ENCODE measurements at regions not wholly inside any gene's neighbourhood (a gene's known extent, or its start where the extent isn't known, plus 50 kb on each side); places are given as distances from the start of the nearest gene placed in this dataset.

DNA sequence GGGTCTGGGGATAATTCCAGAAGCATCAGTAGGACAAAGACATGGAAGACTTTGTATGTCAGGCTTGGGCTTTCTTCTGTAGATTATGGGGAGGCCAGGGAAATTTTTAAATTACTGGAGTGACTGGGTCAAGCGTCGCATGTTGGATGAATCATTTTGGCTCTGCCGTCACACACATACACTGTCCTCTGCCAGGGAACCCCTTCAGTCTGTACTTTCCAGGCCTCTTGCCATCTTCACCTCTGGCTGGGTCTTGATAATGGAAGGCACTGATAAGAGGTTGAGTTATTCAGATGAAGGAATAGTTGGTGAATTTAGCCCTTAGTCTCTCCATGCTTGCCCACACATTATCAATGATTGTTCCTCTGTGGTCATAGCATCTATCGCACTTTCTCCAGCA is 895.1 kb upstream of the CELF4 start:
- Histone ChIP-seq H4K20me1 (ENCODE audit: low read depth, low read length) (no peaks in the 10 kb centered on the region), H3F3A (ENCODE audit: insufficient read depth) (no peaks in the 10 kb centered on the region), H3K9me3 (ENCODE audit: insufficient read depth, low read length) (peaks cover 4% of the 10 kb centered on the region; the same call in 1 of the 2 replicates), H3K79me2 (ENCODE audit: insufficient read depth, low read length) (no peaks in the 10 kb centered on the region), H3K36me3 (ENCODE audit: low read length) (no peaks in the 10 kb centered on the region), H3K4me3 (ENCODE audit: insufficient read depth, low read length, poor library complexity, severe bottlenecking) (no peak overlapping the region), H3K27me3 (ENCODE audit: low read length) (no peaks in the 10 kb centered on the region), H2AFZ (ENCODE audit: low read depth, low read length, severe bottlenecking) (no peak overlapping the region), H3K27ac (ENCODE audit: low read depth, low read length) (no peak overlapping the region), H3K9me2 (replicated peaks; ENCODE audit: insufficient read depth, low read length) (no peaks in the 10 kb centered on the region), H3K9ac (ENCODE audit: low read length) (no peak overlapping the region), H3K4me2 (ENCODE audit: low read depth, low read length, poor library complexity, severe bottlenecking) (no peak overlapping the region)
- no peak for TF ChIP-seq EZH2phosphoT487 (conservative IDR thresholded peaks at IDR 0.05; ENCODE audit: low read length)
- TF ChIP-seq, protein P1, sequence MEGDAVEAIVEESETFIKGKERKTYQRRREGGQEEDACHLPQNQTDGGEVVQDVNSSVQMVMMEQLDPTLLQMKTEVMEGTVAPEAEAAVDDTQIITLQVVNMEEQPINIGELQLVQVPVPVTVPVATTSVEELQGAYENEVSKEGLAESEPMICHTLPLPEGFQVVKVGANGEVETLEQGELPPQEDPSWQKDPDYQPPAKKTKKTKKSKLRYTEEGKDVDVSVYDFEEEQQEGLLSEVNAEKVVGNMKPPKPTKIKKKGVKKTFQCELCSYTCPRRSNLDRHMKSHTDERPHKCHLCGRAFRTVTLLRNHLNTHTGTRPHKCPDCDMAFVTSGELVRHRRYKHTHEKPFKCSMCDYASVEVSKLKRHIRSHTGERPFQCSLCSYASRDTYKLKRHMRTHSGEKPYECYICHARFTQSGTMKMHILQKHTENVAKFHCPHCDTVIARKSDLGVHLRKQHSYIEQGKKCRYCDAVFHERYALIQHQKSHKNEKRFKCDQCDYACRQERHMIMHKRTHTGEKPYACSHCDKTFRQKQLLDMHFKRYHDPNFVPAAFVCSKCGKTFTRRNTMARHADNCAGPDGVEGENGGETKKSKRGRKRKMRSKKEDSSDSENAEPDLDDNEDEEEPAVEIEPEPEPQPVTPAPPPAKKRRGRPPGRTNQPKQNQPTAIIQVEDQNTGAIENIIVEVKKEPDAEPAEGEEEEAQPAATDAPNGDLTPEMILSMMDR (IDR thresholded peaks at IDR 0.05; ENCODE audit: insufficient read depth, low read length, poor library complexity, severe bottlenecking): no peak

DNA sequence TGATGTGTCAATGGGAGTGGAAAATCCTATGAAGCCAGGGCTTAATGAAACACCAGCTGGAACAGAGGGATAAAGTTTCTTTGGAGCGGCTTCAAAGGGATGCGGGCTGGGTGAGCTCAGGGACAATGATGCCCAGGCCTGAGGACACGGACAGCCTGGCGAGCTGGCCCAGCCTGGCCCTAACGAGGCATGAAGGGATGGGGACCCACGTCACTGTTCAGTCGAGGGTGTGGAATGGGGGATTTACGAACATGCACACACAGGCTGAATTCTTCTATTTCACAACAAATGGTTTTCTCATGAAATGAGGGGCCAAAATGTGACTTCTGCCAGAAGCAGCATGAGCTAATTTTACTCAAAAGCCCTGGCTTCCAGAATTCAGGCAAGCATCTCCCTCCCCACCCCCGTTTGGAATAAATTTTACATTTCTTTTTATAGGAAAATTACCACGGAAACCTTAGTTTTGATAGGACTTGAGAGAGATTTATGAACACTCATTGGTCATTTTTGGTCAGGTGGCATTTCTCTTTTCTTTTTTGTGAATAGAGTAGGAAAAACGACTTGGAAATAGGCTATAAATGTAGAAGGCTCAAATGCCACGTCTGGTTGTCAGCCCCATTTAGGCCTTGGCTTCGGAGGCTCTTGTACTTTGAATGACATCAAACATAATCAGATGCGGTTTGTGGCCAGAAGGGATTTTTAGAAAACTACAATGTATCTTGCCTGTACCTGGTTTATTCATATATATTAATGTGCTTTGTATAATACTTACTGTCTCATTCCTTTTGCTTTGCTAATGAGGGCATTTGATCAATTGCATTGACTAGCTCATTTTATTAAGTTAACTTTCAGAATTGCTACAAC is 893.8 kb upstream of the CELF4 start:
- H3K4me2 ChIP-seq (ENCODE audit: low read depth, low read length, poor library complexity, severe bottlenecking): no peak overlapping the region
- no peaks in the 10 kb centered on the region for H3F3A ChIP-seq (ENCODE audit: insufficient read depth)
- H3K4me3 ChIP-seq (ENCODE audit: insufficient read depth, low read length, poor library complexity, severe bottlenecking): no peak overlapping the region
- H3K27me3 ChIP-seq (ENCODE audit: low read length): no peaks in the 10 kb centered on the region
- H3K9ac ChIP-seq (ENCODE audit: low read length): no peak overlapping the region
- H3K27ac ChIP-seq (ENCODE audit: low read depth, low read length): no peak overlapping the region
- no peak overlapping the region for H2AFZ ChIP-seq (ENCODE audit: low read depth, low read length, severe bottlenecking)
- no peaks in the 10 kb centered on the region for H3K36me3 ChIP-seq (ENCODE audit: low read length)
- no peaks in the 10 kb centered on the region for H4K20me1 ChIP-seq (ENCODE audit: low read depth, low read length)
- H3K79me2 ChIP-seq (ENCODE audit: insufficient read depth, low read length): no peaks in the 10 kb centered on the region
- TF ChIP-seq, protein P1 (IDR thresholded peaks at IDR 0.05; ENCODE audit: insufficient read depth, low read length, poor library complexity, severe bottlenecking): no peak
- TF ChIP-seq EZH2phosphoT487 (conservative IDR thresholded peaks at IDR 0.05; ENCODE audit: low read length): no peak
- H3K9me2 ChIP-seq (replicated peaks; ENCODE audit: insufficient read depth, low read length): no peaks in the 10 kb centered on the region
- H3K9me3 ChIP-seq (ENCODE audit: insufficient read depth, low read length): peaks cover 4% of the 10 kb centered on the region; the same call in 1 of the 2 replicates

DNA sequence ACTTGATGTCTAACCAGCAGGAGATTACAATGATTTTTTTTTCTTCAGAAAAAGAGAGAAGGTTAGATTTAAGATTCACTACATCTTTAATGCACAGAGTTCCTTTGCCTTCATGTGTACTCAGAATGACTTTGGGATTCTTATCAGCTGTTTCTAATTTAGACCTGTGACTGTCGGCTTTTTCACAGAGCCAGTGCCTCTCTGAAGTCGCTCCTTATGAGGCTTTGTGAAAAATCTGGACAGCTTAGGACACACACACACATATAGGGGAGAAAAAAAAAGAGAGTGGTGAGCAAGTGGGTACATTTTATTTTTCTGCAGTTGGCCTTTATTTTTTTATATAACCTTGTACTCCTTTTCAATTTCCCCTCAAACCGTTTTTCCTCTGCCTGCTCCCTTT is 893.1 kb upstream of the CELF4 start:
- Histone ChIP-seq H3K9me2 (replicated peaks; ENCODE audit: insufficient read depth, low read length) (no peaks in the 10 kb centered on the region), H3F3A (ENCODE audit: insufficient read depth) (no peaks in the 10 kb centered on the region), H2AFZ (ENCODE audit: low read depth, low read length, severe bottlenecking) (no peak overlapping the region), H3K36me3 (ENCODE audit: low read length) (no peaks in the 10 kb centered on the region), H3K27ac (ENCODE audit: low read depth, low read length) (no peak overlapping the region), H3K27me3 (ENCODE audit: low read length) (no peaks in the 10 kb centered on the region), H4K20me1 (ENCODE audit: low read depth, low read length) (no peaks in the 10 kb centered on the region), H3K79me2 (ENCODE audit: insufficient read depth, low read length) (no peaks in the 10 kb centered on the region), H3K9me3 (ENCODE audit: insufficient read depth, low read length) (no peaks in the 10 kb centered on the region), H3K4me3 (ENCODE audit: insufficient read depth, low read length, poor library complexity, severe bottlenecking) (no peak overlapping the region), H3K4me2 (ENCODE audit: low read depth, low read length, poor library complexity, severe bottlenecking) (no peak overlapping the region), H3K9ac (ENCODE audit: low read length) (no peak overlapping the region)
- no peak for TF ChIP-seq EZH2phosphoT487 (conservative IDR thresholded peaks at IDR 0.05; ENCODE audit: low read length)
- TF ChIP-seq, protein P1 (IDR thresholded peaks at IDR 0.05; ENCODE audit: insufficient read depth, low read length, poor library complexity, severe bottlenecking): no peak

All from SU-DHL-6 (cell line).